ENCODE measurements at regions not wholly inside any gene's neighbourhood (a gene's known extent, or its start where the extent isn't known, plus 50 kb on each side); places are given as distances from the start of the nearest gene placed in this dataset.

- no peak for DNase-seq
Observed at GRCh38 chr18:78399992-78400503, 579.6 kb upstream of the SALL3 start.

GRCh38 chr18:78402440-78402839 lies 577.2 kb upstream of the SALL3 start:
- no peak for DNase-seq

GRCh38 chr18:78402966-78403365 lies 576.7 kb upstream of the SALL3 start:
- no peak for DNase-seq

DNA sequence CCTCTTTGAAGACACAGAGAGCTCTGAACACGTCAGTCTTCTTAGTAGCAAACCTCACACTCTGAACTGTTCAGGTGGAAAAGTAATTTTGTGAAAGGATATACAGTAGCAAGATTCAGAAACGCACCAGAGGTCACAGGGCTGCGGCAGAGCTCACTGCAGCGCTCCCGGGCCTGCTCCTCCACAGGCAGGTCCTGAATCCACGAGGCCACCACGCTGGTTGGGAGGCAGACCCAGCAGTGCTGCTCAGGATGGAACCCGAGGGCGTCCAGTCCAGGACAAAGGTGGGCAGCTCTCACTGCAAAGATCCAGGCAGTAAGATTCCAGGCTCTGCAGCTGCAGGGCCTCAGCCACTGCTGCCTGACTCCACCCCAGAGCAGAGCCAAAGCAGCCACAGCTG lies 576.2 kb upstream of the SALL3 start:
- no peak for DNase-seq

DNA sequence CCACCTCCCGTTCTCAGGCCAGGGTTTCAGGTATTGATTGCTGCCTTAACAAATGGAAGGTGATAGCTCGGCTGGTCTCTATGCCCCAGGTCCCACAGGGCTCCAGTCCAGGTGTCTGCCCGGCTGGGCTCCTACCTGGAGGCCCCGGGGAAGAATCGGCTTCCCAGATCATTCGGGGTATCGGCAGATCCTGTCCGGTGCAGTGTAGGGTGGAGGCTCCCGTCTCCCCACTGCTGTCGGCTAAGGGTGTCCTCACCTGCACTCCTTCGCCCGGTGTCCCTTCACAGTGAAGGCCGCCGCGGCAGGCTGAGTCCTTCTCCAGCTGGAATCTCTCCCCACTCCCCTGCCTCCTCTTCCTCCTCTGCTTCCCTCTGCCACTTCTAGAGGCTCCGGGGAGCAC lies 573.9 kb upstream of the SALL3 start:
- no peak for DNase-seq

GRCh38 chr18:78406743-78407465 lies 572.7 kb upstream of the SALL3 start:
- no peak for DNase-seq

GRCh38 chr18:78407466-78407844 lies 572.2 kb upstream of the SALL3 start:
- no peak for DNase-seq

GRCh38 chr18:78408623-78409022 lies 571.0 kb upstream of the SALL3 start:
- no peak for DNase-seq

GRCh38 chr18:78410094-78410786 lies 569.4 kb upstream of the SALL3 start:
- DNase-seq: no peak

GRCh38 chr18:78411539-78411938 lies 568.1 kb upstream of the SALL3 start:
- no peak for DNase-seq

DNA sequence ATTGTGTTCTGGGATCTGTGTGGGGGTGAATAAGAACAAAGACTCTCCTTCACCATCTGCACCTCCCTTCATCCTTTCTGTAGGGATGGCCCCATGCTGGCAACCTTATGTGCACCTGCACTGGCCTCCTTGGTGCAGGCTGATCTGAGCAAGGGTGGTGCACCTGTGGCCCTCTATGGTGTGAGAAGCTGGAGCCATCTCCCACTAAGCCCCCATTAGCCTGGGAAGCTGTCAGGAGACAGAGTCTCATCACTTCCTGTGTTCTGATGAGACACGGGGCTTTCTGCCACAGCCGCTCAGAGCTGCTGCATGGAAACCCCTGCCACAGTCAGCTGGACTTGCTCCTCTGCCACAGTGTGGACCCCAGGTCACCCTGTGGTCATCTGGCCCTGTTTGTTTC lies 565.3 kb upstream of the SALL3 start:
- DNase-seq: no peak

DNA sequence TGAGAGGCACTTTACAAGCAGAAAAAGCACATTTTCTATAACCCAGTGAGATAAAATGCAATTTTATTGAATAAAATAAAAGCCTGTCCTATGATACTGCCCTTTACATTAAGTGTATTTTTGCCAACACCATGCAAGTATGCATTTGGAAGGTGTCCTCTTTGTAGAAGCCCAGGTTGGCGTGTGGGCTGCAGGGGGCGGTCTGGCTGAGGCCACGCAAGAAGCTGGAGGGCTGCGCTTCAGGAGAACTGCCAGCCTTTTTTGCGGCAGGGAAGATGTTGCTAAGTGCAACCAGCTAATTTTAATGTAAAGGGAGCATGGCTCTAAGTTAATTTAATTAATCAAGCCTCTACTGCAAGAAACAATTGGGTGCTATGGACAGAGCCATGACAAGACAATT lies 562.8 kb upstream of the SALL3 start:
- DNase-seq: no peak

- DNase-seq: no peak
Observed at GRCh38 chr18:78418379-78418778, 561.2 kb upstream of the SALL3 start.

DNA sequence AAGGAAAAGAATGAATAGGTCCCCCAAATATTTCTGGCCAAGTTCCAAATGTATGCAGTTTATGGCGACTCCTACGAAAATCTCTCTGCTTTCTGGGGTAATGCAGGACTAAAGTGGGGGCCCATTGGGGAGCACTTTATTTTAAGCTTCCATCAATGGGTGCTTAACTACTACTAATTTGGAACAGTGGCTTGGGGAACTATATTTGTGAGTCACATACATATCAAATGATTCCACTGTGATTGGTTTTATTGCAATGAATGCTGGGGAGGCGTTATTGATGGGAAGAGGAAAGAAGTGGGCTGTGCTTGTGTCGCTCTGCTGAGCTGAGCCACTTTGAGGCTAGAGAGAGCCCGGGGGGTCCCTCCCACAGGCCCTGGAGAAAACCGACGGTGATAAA lies 560.4 kb upstream of the SALL3 start:
- no peak for DNase-seq

GRCh38 chr18:78420116-78420515 lies 559.5 kb upstream of the SALL3 start:
- no peak for DNase-seq

DNA sequence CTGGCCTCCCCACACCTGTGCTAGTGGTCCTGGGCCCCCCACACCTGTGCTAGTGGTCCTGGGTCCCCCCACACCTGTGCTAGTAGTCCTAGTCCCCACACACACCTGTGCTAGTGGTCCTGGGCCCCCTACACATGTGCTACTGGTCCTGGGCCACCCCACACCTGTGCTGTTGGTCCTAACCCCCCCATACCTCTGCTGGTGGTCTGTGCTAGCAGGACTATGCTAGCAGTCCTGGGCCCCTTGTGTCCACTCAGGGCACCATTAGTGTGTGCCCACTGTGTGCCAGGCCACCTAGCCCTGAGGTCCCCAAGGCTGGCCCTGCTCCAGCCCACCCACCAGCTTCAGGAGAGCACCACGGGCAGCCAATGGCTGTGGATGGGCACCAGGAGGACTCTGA lies 558.2 kb upstream of the SALL3 start:
- DNase-seq: no peak

DNA sequence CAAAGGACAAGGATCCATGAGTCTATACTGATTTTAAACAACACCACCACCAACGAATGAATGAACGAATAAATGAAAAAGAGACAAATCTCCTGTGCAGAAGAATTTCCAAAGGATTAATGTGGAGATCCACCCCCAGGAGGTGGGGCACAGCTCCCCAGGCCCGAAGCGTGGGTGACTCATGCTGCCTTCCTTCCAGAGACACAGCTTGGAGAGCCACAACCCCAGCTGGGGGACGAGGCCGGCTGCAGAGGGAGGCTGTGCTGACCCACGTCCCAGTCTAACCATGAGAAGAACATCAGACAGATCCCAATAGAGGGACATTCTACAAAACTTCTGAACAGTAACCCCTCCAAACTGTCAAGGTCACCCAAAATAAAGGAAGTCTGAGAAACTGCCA lies 557.3 kb upstream of the SALL3 start:
- DNase-seq: no peak

- DNase-seq: no peak
Observed at GRCh38 chr18:78423811-78424210, 555.8 kb upstream of the SALL3 start.

- DNase-seq: no peak
Observed at GRCh38 chr18:78424403-78425018, 555.1 kb upstream of the SALL3 start.

GRCh38 chr18:78425019-78425412 lies 554.6 kb upstream of the SALL3 start:
- DNase-seq: no peak

GRCh38 chr18:78427081-78427480 lies 552.5 kb upstream of the SALL3 start:
- no peak for DNase-seq

- no peak for DNase-seq
Observed at GRCh38 chr18:78429127-78430108, 550.2 kb upstream of the SALL3 start.
